OCI-LY3 (cell line): ENCODE measurements at regions not wholly inside any gene's neighbourhood (a gene's known extent, or its start where the extent isn't known, plus 50 kb on each side); places are given as distances from the start of the nearest gene placed in this dataset.

Experiments
- CTCF ChIP-seq: fragments of 200-600, 300-600 bp; sonication (generic); IDR thresholded peaks from 2 replicates; pipeline ENCODE4 v1.5.1; 2014; ENCODE audit warnings: antibody characterized with exemption, low read length, low read depth
- EZH2phosphoT487 ChIP-seq: fragments of 200-600 bp; shearing (Covaris generic); IDR thresholded peaks from 2 replicates; pipeline ENCODE4 v1.6.1; 2018; ENCODE audit warnings: antibody characterized with exemption, mixed run types, low read depth

- no peak for TF ChIP-seq CTCF
- TF ChIP-seq EZH2phosphoT487, result no peak
Observed at GRCh38 chr2:38233231-38233983, 143.7 kb downstream of the ATL2 start.
